Keratinocyte (primary cell): ENCODE measurements at regions not wholly inside any gene's neighbourhood (a gene's known extent, or its start where the extent isn't known, plus 50 kb on each side); places are given as distances from the start of the nearest gene placed in this dataset.

Experiments
- DNase-seq: peaks from one replicate; pipeline ENCODE4 v3.0.0-alpha.2; 2011; ENCODE audit warnings: low read depth, missing footprints, low spot score
- FAIRE-seq: peaks from 2 replicates; lab custom pipeline; 2011; peaks lifted over from hg19 to GRCh38; lab: Jason Lieb, UNC
- H2AFZ ChIP-seq: 2 replicates; pipeline ENCODE4 v1.6.0; 2012; ENCODE audit warnings: low read length, control low read depth, inconsistent platforms; ENCODE audit not compliant: control insufficient read depth
- H3K27ac ChIP-seq: 2 replicates; pipeline ENCODE4 v1.5.1; 2011; ENCODE audit warnings: low read length; ENCODE audit not compliant: control insufficient read depth, insufficient read depth
- H3K27me3 ChIP-seq: 3 replicates; pipeline ENCODE4 v1.6.0; 2011; ENCODE audit warnings: low read length; ENCODE audit not compliant: control insufficient read depth, insufficient read depth; ENCODE audit errors: extremely low read depth
- H3K36me3 ChIP-seq, 2 experiments: 2 replicates in 1 of 2; 3 replicates in 1 of 2; pipeline ENCODE4 v1.5.1; 2011; ENCODE audit warnings: low read length in 2 of 2, mild to moderate bottlenecking in 1 of 2; ENCODE audit not compliant: control insufficient read depth in 2 of 2, insufficient read depth in 2 of 2; ENCODE audit errors: extremely low read depth in 1 of 2
- H3K4me1 ChIP-seq: 3 replicates; pipeline ENCODE4 v1.5.1; 2011; ENCODE audit warnings: low read length; ENCODE audit not compliant: control insufficient read depth, insufficient read depth; ENCODE audit errors: extremely low read depth
- H3K4me2 ChIP-seq: 3 replicates; pipeline ENCODE4 v1.6.0; 2011; ENCODE audit warnings: low read depth, low read length; ENCODE audit not compliant: control insufficient read depth, insufficient read depth; ENCODE audit errors: extremely low read depth
- H3K4me3 ChIP-seq, 3 experiments: fragments of 200-600 bp in 1 of 3; sonication (generic) in 1 of 3; 2 replicates in 2 of 3; 3 replicates in 1 of 3; pipeline ENCODE4 v1.5.1; 2011 to 2016; ENCODE audit warnings: low read length in 3 of 3, mild to moderate bottlenecking in 3 of 3, control low read depth in 2 of 3, inconsistent platforms in 1 of 3, low read depth in 1 of 3, mixed read lengths in 1 of 3, mixed run types in 1 of 3, moderate library complexity in 1 of 3; ENCODE audit not compliant: control insufficient read depth in 2 of 3, insufficient read depth in 2 of 3; ENCODE audit errors: extremely low read depth in 1 of 3
- H3K79me2 ChIP-seq: 2 replicates; pipeline ENCODE4 v1.6.0; 2012; ENCODE audit warnings: low read length; ENCODE audit not compliant: control insufficient read depth, insufficient read depth
- H3K9ac ChIP-seq: 3 replicates; pipeline ENCODE4 v1.6.0; 2011; ENCODE audit warnings: low read length; ENCODE audit not compliant: control insufficient read depth, insufficient read depth; ENCODE audit errors: extremely low read depth
- H3K9me1 ChIP-seq: 3 replicates; pipeline ENCODE4 v1.6.0; 2011; ENCODE audit warnings: low read length; ENCODE audit not compliant: control insufficient read depth, insufficient read depth; ENCODE audit errors: extremely low read depth
- H3K9me3 ChIP-seq: 2 replicates; pipeline ENCODE4 v1.5.1; 2012; ENCODE audit warnings: low read depth, low read length; ENCODE audit not compliant: control insufficient read depth
- H4K20me1 ChIP-seq: 3 replicates; pipeline ENCODE4 v1.6.0; 2011; ENCODE audit warnings: low read length; ENCODE audit not compliant: control insufficient read depth, insufficient read depth; ENCODE audit errors: extremely low read depth
- CTCF ChIP-seq, 3 experiments: IDR thresholded peaks in 1 of 3; conservative IDR thresholded peaks in 1 of 3; optimal IDR thresholded peaks in 1 of 3; 2 replicates in 2 of 3; 3 replicates in 1 of 3; pipeline versions ENCODE3 to v1.5.1; 2011; ENCODE audit warnings: low read length in 3 of 3, mild to moderate bottlenecking in 3 of 3, moderate library complexity in 2 of 3, control low read depth in 1 of 3, inconsistent platforms in 1 of 3; ENCODE audit not compliant: insufficient read depth in 2 of 3; ENCODE audit errors: extremely low read depth in 1 of 3
- EZH2 ChIP-seq: IDR thresholded peaks from one replicate; pipeline ENCODE4 v1.6.1; 2012; ENCODE audit warnings: inconsistent platforms, mild to moderate bottlenecking, low read length, moderate library complexity
- dilution Hi-C: fragments of 300-500 bp; cut with MboI; formaldehyde crosslinking; loops from one replicate; pipeline ENCODE4 v1.7.0; 2020; ENCODE audit warnings: low sequenced_read_pairs; ENCODE audit not compliant: extremely low pct_ligation_motif_present

GRCh38 chr17:34452769-34453168, 89.7 kb upstream of the CCL1 start:
- FAIRE-seq (no peak), DNase-seq (no peak)
- TF ChIP-seq EZH2 (no peak), CTCF (optimal IDR thresholded peaks at IDR 0.05 in 1 of 3, IDR thresholded peaks at IDR 0.05 in 1 of 3, conservative IDR thresholded peaks at IDR 0.05 in 1 of 3; ENCODE audit: extremely low read depth in 1 of 3, insufficient read depth in 2 of 3, low read length in 3 of 3) (no peak)
- H3K27me3 ChIP-seq = no peaks in the 10 kb centered on the region
- H3K4me2 ChIP-seq = no peak overlapping the region
- no peak overlapping the region for H3K9ac ChIP-seq
- no peaks in the 10 kb centered on the region for H4K20me1 ChIP-seq
- H3K4me3 ChIP-seq = no peak overlapping the region
- no peak overlapping the region for H2AFZ ChIP-seq
- no peaks in the 10 kb centered on the region for H3K79me2 ChIP-seq
- no peak overlapping the region for H3K27ac ChIP-seq
- H3K9me3 ChIP-seq = no peaks in the 10 kb centered on the region
- dilution Hi-C loops = no loop called here
- no peaks in the 10 kb centered on the region for H3K9me1 ChIP-seq
- no peaks in the 10 kb centered on the region for H3K36me3 ChIP-seq
- no peaks in the 10 kb centered on the region for H3K4me1 ChIP-seq

GRCh38 chr17:34451313-34451712, 88.3 kb upstream of the CCL1 start:
- FAIRE-seq (no peak), DNase-seq (no peak)
- no peaks in the 10 kb centered on the region for H3K27me3 ChIP-seq
- no peak overlapping the region for H3K9ac ChIP-seq
- no peak overlapping the region for H2AFZ ChIP-seq
- H3K36me3 ChIP-seq = no peaks in the 10 kb centered on the region
- dilution Hi-C loops = no loop called here
- no peaks in the 10 kb centered on the region for H3K79me2 ChIP-seq
- no peaks in the 10 kb centered on the region for H3K9me3 ChIP-seq
- H3K4me1 ChIP-seq = no peaks in the 10 kb centered on the region
- no peaks in the 10 kb centered on the region for H4K20me1 ChIP-seq
- no peak overlapping the region for H3K27ac ChIP-seq
- H3K4me2 ChIP-seq = no peak overlapping the region
- no peaks in the 10 kb centered on the region for H3K9me1 ChIP-seq
- TF ChIP-seq CTCF (optimal IDR thresholded peaks at IDR 0.05 in 1 of 3, IDR thresholded peaks at IDR 0.05 in 1 of 3, conservative IDR thresholded peaks at IDR 0.05 in 1 of 3; ENCODE audit: extremely low read depth in 1 of 3, insufficient read depth in 2 of 3, low read length in 3 of 3) (no peak), EZH2 (no peak)
- no peak overlapping the region for H3K4me3 ChIP-seq
